ENCODE measurements at regions not wholly inside any gene's neighbourhood (a gene's known extent, or its start where the extent isn't known, plus 50 kb on each side); places are given as distances from the start of the nearest gene placed in this dataset.

DNA sequence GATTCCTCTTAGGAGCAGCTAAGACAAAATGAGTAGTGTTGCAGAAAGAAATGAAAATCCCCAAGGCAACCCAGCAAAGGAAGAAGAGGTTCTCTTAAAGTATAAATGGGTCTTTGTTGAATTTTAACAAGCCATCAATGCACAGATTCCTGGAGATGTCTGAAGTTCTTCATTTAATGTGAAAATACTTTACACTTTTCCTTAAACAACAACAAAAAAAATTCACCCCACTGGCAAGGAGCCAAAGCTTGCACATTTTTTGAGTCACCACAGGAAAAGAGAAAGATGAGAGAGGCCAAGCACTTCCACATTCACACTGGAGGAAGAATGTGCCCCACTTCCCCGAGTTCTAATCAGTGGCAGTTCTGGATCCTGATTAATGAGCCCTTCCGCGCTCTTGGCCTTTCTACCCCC, 286.4 kb upstream of the MEOX2 start:
- peaks cover 3% of the 10 kb centered on the region for H3K4me1 Mint-ChIP-seq (ENCODE audit: insufficient read depth, unreplicated experiment)
- H3K27ac Mint-ChIP-seq (ENCODE audit: low read depth, unreplicated experiment), result no peak overlapping the region
- TF ChIP-seq, protein P1, sequence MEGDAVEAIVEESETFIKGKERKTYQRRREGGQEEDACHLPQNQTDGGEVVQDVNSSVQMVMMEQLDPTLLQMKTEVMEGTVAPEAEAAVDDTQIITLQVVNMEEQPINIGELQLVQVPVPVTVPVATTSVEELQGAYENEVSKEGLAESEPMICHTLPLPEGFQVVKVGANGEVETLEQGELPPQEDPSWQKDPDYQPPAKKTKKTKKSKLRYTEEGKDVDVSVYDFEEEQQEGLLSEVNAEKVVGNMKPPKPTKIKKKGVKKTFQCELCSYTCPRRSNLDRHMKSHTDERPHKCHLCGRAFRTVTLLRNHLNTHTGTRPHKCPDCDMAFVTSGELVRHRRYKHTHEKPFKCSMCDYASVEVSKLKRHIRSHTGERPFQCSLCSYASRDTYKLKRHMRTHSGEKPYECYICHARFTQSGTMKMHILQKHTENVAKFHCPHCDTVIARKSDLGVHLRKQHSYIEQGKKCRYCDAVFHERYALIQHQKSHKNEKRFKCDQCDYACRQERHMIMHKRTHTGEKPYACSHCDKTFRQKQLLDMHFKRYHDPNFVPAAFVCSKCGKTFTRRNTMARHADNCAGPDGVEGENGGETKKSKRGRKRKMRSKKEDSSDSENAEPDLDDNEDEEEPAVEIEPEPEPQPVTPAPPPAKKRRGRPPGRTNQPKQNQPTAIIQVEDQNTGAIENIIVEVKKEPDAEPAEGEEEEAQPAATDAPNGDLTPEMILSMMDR (IDR thresholded peaks at IDR 0.05; ENCODE audit: unreplicated experiment), result no peak
- no peaks in the 10 kb centered on the region for H3K36me3 Mint-ChIP-seq (ENCODE audit: insufficient read depth, unreplicated experiment)
- intact Hi-C loops (cut with micrococcal nuclease), result no loop called here
- ChIA-PET CTCF (no interaction called here), POLR2A (no interaction called here)
- BruUV-seq (replicated peaks), result no TSS peak
- peak; percentile 11 for DNase-seq (ENCODE audit: unreplicated experiment)
- H3K9me3 Mint-ChIP-seq (ENCODE audit: unreplicated experiment), result no peaks in the 10 kb centered on the region
- H3K27me3 Mint-ChIP-seq (ENCODE audit: insufficient read depth, unreplicated experiment), result peaks cover 24% of the 10 kb centered on the region
- H3K4me3 Mint-ChIP-seq (ENCODE audit: unreplicated experiment), result no peak overlapping the region

DNA sequence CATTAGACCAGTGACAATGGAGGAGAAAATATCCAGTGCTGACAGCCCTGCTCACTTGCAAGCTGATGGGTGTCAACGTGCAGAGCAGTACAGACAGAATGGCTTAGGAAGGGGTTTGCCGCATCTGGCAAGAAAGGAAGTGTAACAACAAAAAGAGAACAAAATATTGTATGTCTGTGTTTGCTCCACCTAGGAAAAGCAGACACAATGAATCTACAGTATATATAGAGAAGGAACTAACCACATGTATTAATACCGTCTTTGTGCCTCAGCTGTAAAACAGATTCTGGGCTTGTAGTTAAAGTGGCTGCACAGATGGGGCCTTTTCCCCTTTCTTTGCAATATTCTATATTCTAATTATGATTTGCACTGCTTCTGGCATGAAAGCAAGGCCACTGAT, 281.1 kb upstream of the MEOX2 start:
- Mint-ChIP-seq H3K9me3 (ENCODE audit: unreplicated experiment) (no peaks in the 10 kb centered on the region), H3K36me3 (ENCODE audit: insufficient read depth, unreplicated experiment) (no peaks in the 10 kb centered on the region), H3K27me3 (ENCODE audit: insufficient read depth, unreplicated experiment) (peaks cover 20% of the 10 kb centered on the region), H3K4me1 (ENCODE audit: insufficient read depth, unreplicated experiment) (no peaks in the 10 kb centered on the region), H3K27ac (ENCODE audit: low read depth, unreplicated experiment) (no peak overlapping the region), H3K4me3 (ENCODE audit: unreplicated experiment) (no peak overlapping the region)
- POLR2A ChIA-PET, result no interaction called here
- TF ChIP-seq, protein P1 (IDR thresholded peaks at IDR 0.05; ENCODE audit: unreplicated experiment), result no peak
- intact Hi-C loops (cut with micrococcal nuclease), result no loop called here
- CTCF ChIA-PET, result no interaction called here
- no peak for DNase-seq (ENCODE audit: unreplicated experiment)
- BruUV-seq (replicated peaks), result no TSS peak

DNA sequence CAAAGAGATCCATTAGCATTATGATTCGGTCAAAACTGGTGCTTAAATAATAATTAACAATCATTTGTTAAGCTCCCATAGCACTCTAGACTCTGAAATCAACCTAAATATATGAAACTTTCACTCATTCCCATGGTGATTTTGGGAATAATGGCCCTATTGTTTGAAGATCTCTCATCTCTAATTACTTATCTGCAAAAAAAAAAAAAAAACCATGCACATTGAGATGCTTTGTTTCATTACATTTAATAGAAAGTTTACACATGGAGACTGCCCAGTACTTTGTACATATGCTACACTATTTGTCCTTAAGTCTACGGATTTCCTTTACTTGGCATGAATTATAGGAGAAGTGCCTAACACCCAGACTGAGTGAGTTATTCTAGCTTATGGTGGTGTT, 280.6 kb upstream of the MEOX2 start:
- Mint-ChIP-seq H3K9me3 (ENCODE audit: unreplicated experiment) (no peaks in the 10 kb centered on the region), H3K4me3 (ENCODE audit: unreplicated experiment) (no peak overlapping the region), H3K4me1 (ENCODE audit: insufficient read depth, unreplicated experiment) (no peaks in the 10 kb centered on the region), H3K36me3 (ENCODE audit: insufficient read depth, unreplicated experiment) (no peaks in the 10 kb centered on the region), H3K27ac (ENCODE audit: low read depth, unreplicated experiment) (no peak overlapping the region), H3K27me3 (ENCODE audit: insufficient read depth, unreplicated experiment) (peaks cover 20% of the 10 kb centered on the region)
- ChIA-PET CTCF (no interaction called here), POLR2A (no interaction called here)
- TF ChIP-seq, protein P1 (IDR thresholded peaks at IDR 0.05; ENCODE audit: unreplicated experiment), result no peak
- DNase-seq (ENCODE audit: unreplicated experiment), result no peak
- intact Hi-C loops (cut with micrococcal nuclease), result no loop called here
- BruUV-seq (replicated peaks), result no TSS peak

DNA sequence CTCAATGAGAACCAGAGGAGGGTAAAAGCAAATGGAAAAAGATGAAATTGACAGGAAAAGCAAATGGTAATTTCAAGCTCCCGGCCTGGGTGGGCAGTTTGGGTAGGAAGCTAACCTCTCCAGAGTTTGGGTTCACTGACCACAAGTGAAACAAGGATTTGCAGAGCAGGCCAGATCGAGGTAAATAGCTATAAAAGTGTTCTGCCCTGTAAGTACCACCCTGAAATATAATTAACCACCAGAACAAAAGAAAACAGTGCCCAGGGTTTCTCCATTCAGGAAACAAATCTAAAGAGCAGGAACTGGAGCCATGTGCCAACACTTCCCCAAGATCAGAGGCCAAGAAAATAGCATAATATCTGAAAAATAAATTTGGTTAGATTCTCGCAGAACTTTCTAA, 276.7 kb upstream of the MEOX2 start:
- H3K27me3 Mint-ChIP-seq (ENCODE audit: insufficient read depth, unreplicated experiment), result peaks cover 20% of the 10 kb centered on the region
- H3K36me3 Mint-ChIP-seq (ENCODE audit: insufficient read depth, unreplicated experiment), result no peaks in the 10 kb centered on the region
- intact Hi-C loops (cut with micrococcal nuclease), result no loop called here
- BruUV-seq (replicated peaks), result no TSS peak
- ChIA-PET CTCF (no interaction called here), POLR2A (interaction anchor here (0.6 kb wide), 1 partner anchor 716 kb away, joined by 3 read pairs; no protein-coding TSS in a partner anchor)
- no peaks in the 10 kb centered on the region for H3K9me3 Mint-ChIP-seq (ENCODE audit: unreplicated experiment)
- no peaks in the 10 kb centered on the region for H3K4me1 Mint-ChIP-seq (ENCODE audit: insufficient read depth, unreplicated experiment)
- no peak overlapping the region for H3K27ac Mint-ChIP-seq (ENCODE audit: low read depth, unreplicated experiment)
- TF ChIP-seq, protein P1 (IDR thresholded peaks at IDR 0.05; ENCODE audit: unreplicated experiment), result no peak
- no peak overlapping the region for H3K4me3 Mint-ChIP-seq (ENCODE audit: unreplicated experiment)
- DNase-seq (ENCODE audit: unreplicated experiment), result no peak
